ENCODE measurements at regions not wholly inside any gene's neighbourhood (a gene's known extent, or its start where the extent isn't known, plus 50 kb on each side); places are given as distances from the start of the nearest gene placed in this dataset.

GRCh38 chr1:39116116-39116607 lies 88.3 kb upstream of the MACF1 start:
- DNase-seq (no peak), ATAC-seq (no peak)
- Mint-ChIP-seq H3K27ac (no peak overlapping the region), H3K36me3 (ENCODE audit: low read depth) (peaks cover 2% of the 10 kb centered on the region), H3K4me1 (peaks cover 9% of the 10 kb centered on the region), H3K4me3 (no peak overlapping the region), H3K27me3 (peaks cover 5% of the 10 kb centered on the region)
- H3K9me3 ChIP-seq (ENCODE audit: control insufficient read depth, low read length, poor library complexity, severe bottlenecking), result no peaks in the 10 kb centered on the region

GRCh38 chr1:39116860-39117728 lies 87.4 kb upstream of the MACF1 start:
- H3K9me3 ChIP-seq (ENCODE audit: control insufficient read depth, low read length, poor library complexity, severe bottlenecking), result no peaks in the 10 kb centered on the region
- H3K27me3 Mint-ChIP-seq, result peaks cover 5% of the 10 kb centered on the region
- H3K4me1 Mint-ChIP-seq, result peaks cover 10% of the 10 kb centered on the region
- no peak overlapping the region for H3K27ac Mint-ChIP-seq
- no peak overlapping the region for H3K4me3 Mint-ChIP-seq
- H3K36me3 Mint-ChIP-seq (ENCODE audit: low read depth), result peaks cover 2% of the 10 kb centered on the region
- no peak for ATAC-seq
- DNase-seq, result no peak

- H3K9me3 ChIP-seq (ENCODE audit: control insufficient read depth, low read length, poor library complexity, severe bottlenecking), result no peaks in the 10 kb centered on the region
- H3K27ac Mint-ChIP-seq, result no peak overlapping the region
- H3K4me1 Mint-ChIP-seq, result peaks cover 6% of the 10 kb centered on the region
- DNase-seq (no peak), ATAC-seq (no peak)
- H3K4me3 Mint-ChIP-seq, result no peak overlapping the region
- H3K36me3 Mint-ChIP-seq (ENCODE audit: low read depth), result peaks cover 2% of the 10 kb centered on the region
- peaks cover 3% of the 10 kb centered on the region for H3K27me3 Mint-ChIP-seq
Observed at GRCh38 chr1:39117899-39118450, 86.5 kb upstream of the MACF1 start.

- ATAC-seq (no peak), DNase-seq (no peak)
- H3K27me3 Mint-ChIP-seq, result no peaks in the 10 kb centered on the region
Observed at GRCh38 chr1:39122056-39122455, 82.4 kb upstream of the MACF1 start.

GRCh38 chr1:39124282-39124681 lies 80.2 kb upstream of the MACF1 start:
- no peaks in the 10 kb centered on the region for H3K27me3 Mint-ChIP-seq
- H3K36me3 Mint-ChIP-seq (ENCODE audit: low read depth), result no peaks in the 10 kb centered on the region
- H3K4me1 Mint-ChIP-seq, result peaks cover 2% of the 10 kb centered on the region
- no peak overlapping the region for H3K27ac Mint-ChIP-seq
- no peak overlapping the region for H3K4me3 Mint-ChIP-seq
- ATAC-seq (no peak), DNase-seq (no peak)
- no peaks in the 10 kb centered on the region for H3K9me3 ChIP-seq (ENCODE audit: control insufficient read depth, low read length, poor library complexity, severe bottlenecking)

More at GRCh38 chr1:39122056-39122455, 82.4 kb upstream of the MACF1 start:
- Mint-ChIP-seq H3K27ac (no peak overlapping the region), H3K4me1 (peaks cover 5% of the 10 kb centered on the region), H3K36me3 (ENCODE audit: low read depth) (no peaks in the 10 kb centered on the region), H3K4me3 (no peak overlapping the region)
- no peaks in the 10 kb centered on the region for H3K9me3 ChIP-seq (ENCODE audit: control insufficient read depth, low read length, poor library complexity, severe bottlenecking)

GRCh38 chr1:39127513-39127912 lies 77.0 kb upstream of the MACF1 start:
- H3K27me3 Mint-ChIP-seq, result no peaks in the 10 kb centered on the region
- no peaks in the 10 kb centered on the region for H3K9me3 ChIP-seq (ENCODE audit: control insufficient read depth, low read length, poor library complexity, severe bottlenecking)
- H3K27ac Mint-ChIP-seq, result no peak overlapping the region
- DNase-seq, result no peak
- H3K4me3 Mint-ChIP-seq, result no peak overlapping the region
- ATAC-seq, result no peak
- no peaks in the 10 kb centered on the region for H3K36me3 Mint-ChIP-seq (ENCODE audit: low read depth)
- peaks cover 6% of the 10 kb centered on the region for H3K4me1 Mint-ChIP-seq

GRCh38 chr1:39128126-39128525 lies 76.4 kb upstream of the MACF1 start:
- no peak overlapping the region for H3K4me3 Mint-ChIP-seq
- H3K4me1 Mint-ChIP-seq, result peaks cover 6% of the 10 kb centered on the region
- no peak for ATAC-seq

GRCh38 chr1:39128959-39129358 lies 75.5 kb upstream of the MACF1 start:
- ATAC-seq, result no peak
- Mint-ChIP-seq H3K36me3 (ENCODE audit: low read depth) (no peaks in the 10 kb centered on the region), H3K27me3 (no peaks in the 10 kb centered on the region), H3K4me3 (no peak overlapping the region), H3K27ac (no peak overlapping the region), H3K4me1 (peaks cover 6% of the 10 kb centered on the region)
- no peaks in the 10 kb centered on the region for H3K9me3 ChIP-seq (ENCODE audit: control insufficient read depth, low read length, poor library complexity, severe bottlenecking)
- no peak for DNase-seq

More at GRCh38 chr1:39128126-39128525, 76.4 kb upstream of the MACF1 start:
- H3K27ac Mint-ChIP-seq, result no peak overlapping the region
- no peak for DNase-seq
- H3K27me3 Mint-ChIP-seq, result no peaks in the 10 kb centered on the region
- no peaks in the 10 kb centered on the region for H3K36me3 Mint-ChIP-seq (ENCODE audit: low read depth)
- H3K9me3 ChIP-seq (ENCODE audit: control insufficient read depth, low read length, poor library complexity, severe bottlenecking), result no peaks in the 10 kb centered on the region

- H3K9me3 ChIP-seq (ENCODE audit: control insufficient read depth, low read length, poor library complexity, severe bottlenecking), result no peaks in the 10 kb centered on the region
- Mint-ChIP-seq H3K27me3 (no peaks in the 10 kb centered on the region), H3K4me3 (no peak overlapping the region), H3K36me3 (ENCODE audit: low read depth) (no peaks in the 10 kb centered on the region), H3K4me1 (peaks cover 6% of the 10 kb centered on the region), H3K27ac (no peak overlapping the region)
- no peak for DNase-seq
- ATAC-seq, result no peak
Observed at GRCh38 chr1:39129514-39129913, 75.0 kb upstream of the MACF1 start.

- Mint-ChIP-seq H3K4me3 (no peak overlapping the region), H3K27me3 (no peaks in the 10 kb centered on the region), H3K27ac (no peak overlapping the region), H3K36me3 (ENCODE audit: low read depth) (no peaks in the 10 kb centered on the region), H3K4me1 (peaks cover 6% of the 10 kb centered on the region)
- DNase-seq (no peak), ATAC-seq (no peak)
- no peaks in the 10 kb centered on the region for H3K9me3 ChIP-seq (ENCODE audit: control insufficient read depth, low read length, poor library complexity, severe bottlenecking)
Observed at GRCh38 chr1:39130325-39130724, 74.2 kb upstream of the MACF1 start.

GRCh38 chr1:39131940-39132339 lies 72.6 kb upstream of the MACF1 start:
- H3K9me3 ChIP-seq (ENCODE audit: control insufficient read depth, low read length, poor library complexity, severe bottlenecking), result no peaks in the 10 kb centered on the region
- Mint-ChIP-seq H3K4me1 (peaks cover 10% of the 10 kb centered on the region), H3K27me3 (no peaks in the 10 kb centered on the region), H3K36me3 (ENCODE audit: low read depth) (no peaks in the 10 kb centered on the region), H3K27ac (no peak overlapping the region), H3K4me3 (no peak overlapping the region)
- ATAC-seq (no peak), DNase-seq (no peak)

- no peaks in the 10 kb centered on the region for H3K36me3 Mint-ChIP-seq (ENCODE audit: low read depth)
- DNase-seq (no peak), ATAC-seq (no peak)
- peaks cover 10% of the 10 kb centered on the region for H3K4me1 Mint-ChIP-seq
- H3K9me3 ChIP-seq (ENCODE audit: control insufficient read depth, low read length, poor library complexity, severe bottlenecking), result no peaks in the 10 kb centered on the region
- H3K27me3 Mint-ChIP-seq, result no peaks in the 10 kb centered on the region
- no peak overlapping the region for H3K27ac Mint-ChIP-seq
- H3K4me3 Mint-ChIP-seq, result no peak overlapping the region
Observed at GRCh38 chr1:39132505-39133339, 71.8 kb upstream of the MACF1 start.

GRCh38 chr1:39133340-39133684 lies 71.2 kb upstream of the MACF1 start:
- Mint-ChIP-seq H3K27me3 (no peaks in the 10 kb centered on the region), H3K36me3 (ENCODE audit: low read depth) (no peaks in the 10 kb centered on the region)
- no peak for DNase-seq

More at GRCh38 chr1:39133340-39133684, 71.2 kb upstream of the MACF1 start:
- no peak for ATAC-seq
- H3K4me1 Mint-ChIP-seq, result peaks cover 10% of the 10 kb centered on the region
- no peak overlapping the region for H3K4me3 Mint-ChIP-seq
- no peaks in the 10 kb centered on the region for H3K9me3 ChIP-seq (ENCODE audit: control insufficient read depth, low read length, poor library complexity, severe bottlenecking)
- no peak overlapping the region for H3K27ac Mint-ChIP-seq

Data from T-helper 17 cell (primary cell).